Heart left ventricle (tissue), 16 donors: ENCODE measurements at regions not wholly inside any gene's neighbourhood (a gene's known extent, or its start where the extent isn't known, plus 50 kb on each side); places are given as distances from the start of the nearest gene placed in this dataset.
A peak's percentile ranks its signal among the peaks of the same experiment; 100 is the strongest.
"Not testable (repeated sequence)": the region's sequence is repeated elsewhere in the genome, so short reads cannot be mapped to it uniquely, and the experiment has no call there.

Experiments
- ATAC-seq, 4 donors: fragments of 200-7000 bp; cut with Tn5 transposase; one replicate each; pipeline ENCODE4 v1.9.1; 2020 to 2022; ENCODE audit warnings: moderate library complexity in 4 of 4, mild to moderate bottlenecking in 3 of 4, moderate number of reproducible peaks in 1 of 4
- DNase-seq, 5 donors: peaks; one replicate each; pipeline ENCODE4 v3.0.0-alpha.2; 2020
- H3K27ac ChIP-seq, 12 donors: fragments of 200-600 bp; sonication (generic) in 4 of 12; one replicate each; pipeline versions ENCODE4 v1.5.0 to v1.8.0; 2016 to 2022; ENCODE audit warnings: mild to moderate bottlenecking in 2 of 12
- H3K27me3 ChIP-seq, 9 donors: fragments of 200-600 bp; sonication (generic) in 2 of 9; one replicate each; pipeline versions ENCODE4 v1.5.1 to v1.8.0; 2016 to 2022; ENCODE audit warnings: mild to moderate bottlenecking in 3 of 9
- H3K36me3 ChIP-seq, 9 donors: fragments of 200-600 bp; sonication (generic) in 2 of 9; one replicate each; pipeline versions ENCODE4 v1.5.0 to v1.8.0; 2018 to 2022; ENCODE audit warnings: mild to moderate bottlenecking in 2 of 9
- H3K4me1 ChIP-seq, 12 donors: fragments of 200-600 bp; sonication (generic) in 4 of 12; one replicate each; pipeline versions ENCODE4 v1.5.0 to v1.8.0; 2016 to 2022; ENCODE audit warnings: mild to moderate bottlenecking in 3 of 12
- H3K4me3 ChIP-seq, 12 donors: fragments of 200-600 bp; sonication (generic) in 4 of 12; one replicate each; pipeline versions ENCODE4 v1.5.0 to v1.8.0; 2017 to 2022; ENCODE audit warnings: mild to moderate bottlenecking in 9 of 12, moderate library complexity in 4 of 12
- H3K9me3 ChIP-seq, 12 donors: fragments of 200-600 bp; sonication (generic) in 4 of 12; one replicate each; pipeline versions ENCODE4 v1.5.0 to v1.8.0; 2016 to 2022; ENCODE audit warnings: mild to moderate bottlenecking in 1 of 12
- CTCF ChIP-seq, 12 donors: fragments of 200-600 bp; sonication (generic) in 4 of 12; IDR thresholded peaks; one replicate each; pipeline versions ENCODE4 v1.5.0 to v1.8.0; 2018 to 2022; ENCODE audit warnings: antibody characterized with exemption in 12 of 12, mild to moderate bottlenecking in 5 of 12
- POLR2A ChIP-seq, 2 donors: fragments of 450-650 bp; IDR thresholded peaks; one replicate each; pipeline ENCODE4 v1.6.1; 2017; ENCODE audit warnings: antibody characterized with exemption in 2 of 2, mild to moderate bottlenecking in 2 of 2, moderate library complexity in 2 of 2
- WGBS, 4 donors: extraction: QIAGEN DNeasy Blood & Tissue Kit in 2 of 4; methylation state at CpG; one replicate each; pipeline versions ENCODE4 v1.1.5 to v1.1.7; 2013 to 2018; 5-methylcytosine and 5-hydroxymethylcytosine counted together
- intact Hi-C, 10 donors: fragments of 100-400 bp; cut with DNase I; formaldehyde crosslinking; loops; one replicate each; pipeline versions ENCODE4 v1.11.1 to v1.14.2; 2022
- donor health status: ischemic (EF 13 %, LVEDD 7.1; RV severe dilation, severe dysfunction).
- donor health status: healthy with polysubstance abuse.
- donor health status: DM: no; HTN: yes; CAD: no.
- donor health status: DM: no; HTN: no; CAD: no.
- donor health status: ischemic (EF 25% LVEDD 6.9; RV normal size, moderate dysfunction).
- donor health status: ischemic (EF 25% LVEDD 5.7; RV mildly dilated, moderate dysfunction).
- donor health status: healthy.
- donor health status: DM: yes; HTN: yes; CAD: no.
- donor health status: ischemic (EF 35%, LVEDD 5.7; RV mildly dilated, moderate dysfunction).
- donor health status: nonischemic (EF 11% LVEDD 7.7; RV severe dilation, severe dysfunction).
- donor health status: DM: yes; HTN: yes; CAD: no.
- donor health status: PGD.
- donor health status: ischemic (EF 29% LVEDD 5.4; RV normal size, mild dysfunction).
- donor health status: nonischemic (EF 23%, LVEDD 6.1; RV moderate dilation, normal function).

- ATAC-seq: no peak
Observed at GRCh38 chr5:18281947-18282581, 647.8 kb downstream of the TAF11L14 start.

GRCh38 chr5:18285257-18285656 is 651.0 kb downstream of the TAF11L14 start:
- no peak for TF ChIP-seq CTCF (IDR thresholded peaks at IDR 0.05)
- TF ChIP-seq POLR2A (IDR thresholded peaks at IDR 0.05): no peak
- Histone ChIP-seq H3K27ac (no peak overlapping the region), H3K4me1 (no peaks in the 10 kb centered on the region)

More at GRCh38 chr5:18281947-18282581, 647.8 kb downstream of the TAF11L14 start:
- H3K27me3 ChIP-seq: peaks cover 0 to 4% (median 0%) of the 10 kb centered on the region in 9 donors
- H3K4me3 ChIP-seq: no peak overlapping the region
- DNase-seq: no peak
- 31 to 47% (median 45%) methylated on average over 4 of the region's 4 CpGs for WGBS, 4 donors
- no peaks in the 10 kb centered on the region for H3K36me3 ChIP-seq
- H3K27ac ChIP-seq: no peak overlapping the region
- peak in 8 of 12 donors; percentile 11 to 44 (median 31) for TF ChIP-seq CTCF (IDR thresholded peaks at IDR 0.05)
- TF ChIP-seq POLR2A (IDR thresholded peaks at IDR 0.05): no peak
- peaks cover 0 to 2% (median 0%) of the 10 kb centered on the region in 12 donors for H3K9me3 ChIP-seq
- intact Hi-C loops: loop anchor here in 1 of 10 donors (10.0 kb wide), 1 partner anchor 1067 kb away; the partner anchor contains the start of gene BASP1
- no peaks in the 10 kb centered on the region for H3K4me1 ChIP-seq

GRCh38 chr5:18292146-18292545 is 657.9 kb downstream of the TAF11L14 start:
- H3K4me1 ChIP-seq: no peaks in the 10 kb centered on the region
- H3K4me3 ChIP-seq: no peak overlapping the region
- intact Hi-C loops: no loop called here
- peaks cover 0 to 8% (median 0%) of the 10 kb centered on the region in 9 donors for H3K27me3 ChIP-seq
- DNase-seq: no peak
- H3K36me3 ChIP-seq: no peaks in the 10 kb centered on the region
- no peak for ATAC-seq
- TF ChIP-seq CTCF (IDR thresholded peaks at IDR 0.05) (no peak), POLR2A (IDR thresholded peaks at IDR 0.05) (no peak)
- no peaks in the 10 kb centered on the region for H3K9me3 ChIP-seq
- no peak overlapping the region for H3K27ac ChIP-seq
- WGBS, 4 donors: 79 to 87% (median 85%) methylated on average over 3 of the region's 3 CpGs

More at GRCh38 chr5:18285257-18285656, 651.0 kb downstream of the TAF11L14 start:
- no peak overlapping the region for H3K4me3 ChIP-seq
- intact Hi-C loops: loop anchor here in 1 of 10 donors (10.0 kb wide), 1 partner anchor 1070 kb away; the partner anchor contains the start of gene BASP1
- DNase-seq (no peak), ATAC-seq (no peak)
- peaks cover 0 to 3% (median 0%) of the 10 kb centered on the region in 9 donors for H3K27me3 ChIP-seq
- H3K36me3 ChIP-seq: no peaks in the 10 kb centered on the region
- H3K9me3 ChIP-seq: peaks cover 0 to 2% (median 0%) of the 10 kb centered on the region in 12 donors

- H3K27ac ChIP-seq, intact Hi-C loops, ATAC-seq, DNase-seq, H3K4me1 ChIP-seq, H3K36me3 ChIP-seq, H3K4me3 ChIP-seq, H3K9me3 ChIP-seq: not testable (repeated sequence)
- peaks cover 0 to 11% (median 0%) of the 10 kb centered on the region in 9 donors for H3K27me3 ChIP-seq
- WGBS, 4 donors: 60 to 88% (median 72%) methylated on average over 3 of the region's 3 CpGs
Observed at GRCh38 chr5:18295696-18296095, 661.4 kb downstream of the TAF11L14 start.

GRCh38 chr5:18299166-18299565 is 664.9 kb downstream of the TAF11L14 start:
- no peak for DNase-seq
- no peak overlapping the region for H3K4me3 ChIP-seq
- TF ChIP-seq CTCF (IDR thresholded peaks at IDR 0.05) (no peak), POLR2A (IDR thresholded peaks at IDR 0.05) (no peak)
- no peaks in the 10 kb centered on the region for H3K9me3 ChIP-seq
- no peaks in the 10 kb centered on the region for H3K4me1 ChIP-seq
- H3K36me3 ChIP-seq: no peaks in the 10 kb centered on the region
- ATAC-seq: no peak
- no peak overlapping the region for H3K27ac ChIP-seq
- peaks cover 0 to 4% (median 0%) of the 10 kb centered on the region in 9 donors for H3K27me3 ChIP-seq
- intact Hi-C loops: no loop called here
